Endometrium (tissue), 2 donors: ENCODE measurements at regions not wholly inside any gene's neighbourhood (a gene's known extent, or its start where the extent isn't known, plus 50 kb on each side); places are given as distances from the start of the nearest gene placed in this dataset.
"Not testable (repeated sequence)": the region's sequence is repeated elsewhere in the genome, so short reads cannot be mapped to it uniquely, and the experiment has no call there.

Source experiments
- FAIRE-seq: peaks from 2 replicates; lab custom pipeline; 2012; peaks lifted over from hg19 to GRCh38; lab: Jason Lieb, UNC
- donor health status: control.
- donor health status: control.

DNA sequence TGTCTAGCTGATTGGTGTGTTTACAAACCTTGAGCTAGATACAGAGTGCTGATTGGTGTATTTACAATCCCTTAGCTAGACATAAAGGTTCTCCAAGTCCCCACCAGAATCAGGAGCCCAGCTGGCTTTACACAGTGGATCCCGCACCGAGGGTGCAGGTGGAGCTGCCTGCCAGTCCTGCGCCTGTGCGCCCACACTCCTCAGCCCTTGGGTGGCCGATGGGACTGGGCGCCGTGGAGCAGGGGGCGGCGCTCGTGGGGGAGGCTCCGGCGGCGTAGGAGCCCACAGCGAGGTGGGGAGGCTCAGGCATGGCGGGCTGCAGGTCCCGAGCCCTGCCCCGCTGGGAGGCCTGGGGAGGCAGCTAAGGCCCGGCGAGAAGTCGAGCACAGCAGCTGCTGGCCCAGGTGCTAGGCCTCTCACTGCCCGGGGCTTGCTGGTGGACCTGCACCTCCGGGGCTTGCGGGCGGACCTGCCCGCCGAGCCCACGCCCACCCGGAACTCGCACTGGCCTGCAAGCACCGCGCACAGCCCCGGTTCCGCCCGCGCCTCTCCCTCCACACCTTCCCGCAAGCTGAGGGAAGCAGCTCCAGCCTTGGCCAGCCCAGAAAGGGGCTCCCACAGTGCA is 51.0 kb upstream of the CDYL start:
- FAIRE-seq = not testable (repeated sequence)

DNA sequence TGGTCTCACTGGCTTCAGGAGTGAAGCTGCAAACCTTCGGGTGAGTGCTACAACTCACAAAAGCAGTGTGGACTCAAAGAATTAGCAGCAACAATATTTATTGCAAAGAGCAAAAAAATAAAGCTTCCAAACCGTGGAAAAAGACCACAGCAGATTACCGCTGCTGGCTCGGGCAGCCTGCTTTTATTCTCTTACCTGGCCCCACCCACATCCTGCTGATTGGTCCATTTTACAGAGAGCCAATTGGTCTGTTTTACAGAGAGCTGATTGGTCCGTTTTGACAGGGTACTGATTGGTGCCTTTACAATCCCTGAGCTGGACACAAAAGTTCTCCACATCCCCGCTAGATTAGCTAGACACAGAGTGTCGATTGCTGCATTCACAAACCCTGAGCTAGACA is 51.5 kb upstream of the CDYL start:
- FAIRE-seq = not testable (repeated sequence)

DNA sequence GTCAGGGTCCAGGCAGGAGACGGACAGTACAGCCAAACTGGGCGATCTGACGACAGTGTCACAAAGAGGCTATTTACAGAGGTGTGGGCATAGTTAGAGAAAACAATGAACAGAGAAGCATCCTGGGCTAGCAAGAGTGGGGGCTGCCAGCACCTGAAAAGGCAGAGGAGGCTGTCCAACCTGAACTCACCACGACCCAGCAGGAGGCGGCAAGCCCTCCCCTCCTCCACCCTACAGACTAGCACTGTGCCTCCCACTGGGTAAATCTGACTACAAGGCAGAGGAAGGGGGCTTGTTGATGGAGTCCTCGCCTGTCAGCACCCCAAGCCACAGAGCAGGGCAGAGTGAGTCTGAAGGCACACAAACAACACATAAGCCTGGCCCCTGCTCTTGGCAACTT is 52.8 kb upstream of the CDYL start:
- no peak for FAIRE-seq

DNA sequence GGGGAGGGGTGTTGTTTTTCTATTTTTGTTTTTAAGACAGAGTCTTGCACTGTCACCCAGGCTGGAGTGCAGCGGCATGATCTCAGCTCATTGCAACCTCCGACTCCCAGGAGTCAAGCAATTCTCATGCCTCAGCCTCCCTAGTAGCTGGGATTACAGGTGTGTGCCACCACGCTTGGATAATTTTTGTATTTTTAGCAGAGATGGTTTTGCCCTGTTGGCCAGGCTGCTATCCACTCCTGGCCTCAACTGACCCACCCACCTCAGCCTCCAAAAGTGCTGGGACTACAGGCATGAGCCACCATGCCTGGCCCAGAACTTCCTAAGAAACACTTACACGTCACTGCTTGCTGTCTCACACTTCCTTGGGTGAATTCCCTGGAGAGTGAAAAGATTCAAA is 54.8 kb upstream of the CDYL start:
- not testable (repeated sequence) for FAIRE-seq

DNA sequence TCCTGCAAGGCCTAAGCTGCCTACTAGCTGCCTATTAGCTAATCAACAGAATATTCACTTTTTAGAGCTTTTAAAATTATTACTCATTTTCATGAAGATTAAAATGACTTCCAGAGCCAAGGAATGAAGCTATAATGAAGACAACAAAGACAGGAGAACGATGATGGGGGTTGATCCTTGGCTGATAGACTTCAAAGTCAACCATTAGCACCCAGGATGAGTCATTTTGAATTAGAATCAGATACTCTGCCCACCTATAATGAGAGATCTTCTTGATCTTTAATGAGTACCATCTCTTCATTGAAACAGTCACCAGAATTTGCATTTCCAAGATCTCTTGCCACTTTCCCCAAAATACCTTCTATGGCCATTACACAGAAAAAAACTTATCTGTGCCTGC is 56.7 kb upstream of the CDYL start:
- FAIRE-seq = no peak

DNA sequence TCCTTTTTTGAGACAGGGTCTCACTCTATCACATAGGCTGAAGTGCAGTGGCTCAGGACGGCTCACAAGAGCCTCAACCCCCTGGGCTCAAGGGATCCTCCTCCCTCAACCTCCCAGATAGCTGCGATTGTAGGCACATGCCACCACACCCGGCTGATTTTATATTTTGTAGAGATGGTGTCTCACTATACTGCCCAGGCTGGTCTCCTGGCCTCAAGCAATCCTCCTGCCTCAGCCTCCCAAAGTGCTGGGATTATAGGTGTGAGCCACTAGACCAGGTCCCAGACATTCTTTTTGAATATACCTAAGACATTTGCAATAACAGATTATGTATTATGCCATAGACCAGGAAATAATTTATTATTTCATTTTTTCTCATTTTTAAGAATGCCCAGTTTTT is 58.3 kb upstream of the CDYL start:
- FAIRE-seq = no peak

DNA sequence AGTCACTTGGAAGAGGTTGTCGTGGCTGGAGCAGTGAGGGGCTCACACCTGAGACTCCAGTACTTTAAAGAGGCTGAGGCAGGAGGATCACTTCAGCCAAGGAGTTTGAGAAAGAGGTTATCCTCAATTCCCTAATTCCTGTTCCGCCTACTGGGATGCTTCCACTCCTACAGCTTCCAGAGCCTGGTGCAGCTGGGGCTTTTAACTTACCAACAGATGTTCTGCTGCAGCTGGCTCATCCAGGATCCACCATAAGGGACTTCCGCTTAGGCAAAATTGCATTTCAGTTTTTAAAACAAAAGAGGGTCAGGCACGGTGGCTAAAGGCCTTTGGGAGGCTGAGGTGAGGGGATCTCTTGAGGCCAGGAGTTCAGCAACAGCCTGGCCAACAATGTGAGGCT is 59.1 kb upstream of the CDYL start:
- FAIRE-seq = no peak

DNA sequence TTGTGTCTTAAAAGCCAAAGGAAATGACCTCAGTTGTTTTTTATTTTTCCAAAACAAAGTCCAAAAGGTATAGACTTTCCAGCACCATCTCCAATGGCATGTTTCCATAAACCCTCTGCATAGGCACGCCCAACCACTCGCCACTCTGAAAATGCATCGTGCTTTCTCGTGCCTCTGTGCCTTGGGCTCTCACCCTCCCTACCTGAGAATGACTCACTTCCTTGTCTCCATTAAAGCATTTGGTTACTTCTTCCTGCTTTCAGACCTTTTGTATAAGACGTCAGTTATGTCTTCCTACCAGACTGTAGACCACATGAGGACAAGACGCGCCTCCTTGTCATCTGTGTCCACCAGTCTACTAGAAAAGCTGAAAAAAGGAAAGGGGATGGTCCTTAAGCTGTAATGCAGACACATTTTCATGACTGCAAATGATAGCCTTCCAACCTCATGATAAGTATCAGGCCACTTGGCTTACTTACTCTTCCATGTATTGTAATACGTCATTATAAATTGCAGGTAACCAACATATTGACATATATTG is 61.2 kb upstream of the CDYL start:
- FAIRE-seq = no peak

DNA sequence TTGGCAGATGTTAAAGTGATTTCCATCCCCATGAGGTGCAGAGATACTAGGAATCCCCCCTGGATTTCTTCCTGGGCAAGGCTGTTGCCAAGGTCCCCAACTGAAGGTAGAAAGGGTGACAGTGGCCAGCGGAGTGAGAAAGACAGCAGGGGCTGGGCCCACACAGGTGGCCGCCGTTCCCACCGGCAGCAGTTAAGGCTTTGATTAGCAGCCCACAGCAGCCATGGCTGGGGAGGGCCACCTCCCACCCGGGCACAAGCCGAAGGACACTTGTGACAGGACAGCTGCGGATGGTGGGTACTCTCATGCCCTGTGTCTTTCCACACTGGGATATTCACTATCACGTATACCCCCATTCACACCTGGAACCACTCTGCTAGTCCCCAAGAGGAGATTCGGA is 63.9 kb upstream of the CDYL start:
- no peak for FAIRE-seq

DNA sequence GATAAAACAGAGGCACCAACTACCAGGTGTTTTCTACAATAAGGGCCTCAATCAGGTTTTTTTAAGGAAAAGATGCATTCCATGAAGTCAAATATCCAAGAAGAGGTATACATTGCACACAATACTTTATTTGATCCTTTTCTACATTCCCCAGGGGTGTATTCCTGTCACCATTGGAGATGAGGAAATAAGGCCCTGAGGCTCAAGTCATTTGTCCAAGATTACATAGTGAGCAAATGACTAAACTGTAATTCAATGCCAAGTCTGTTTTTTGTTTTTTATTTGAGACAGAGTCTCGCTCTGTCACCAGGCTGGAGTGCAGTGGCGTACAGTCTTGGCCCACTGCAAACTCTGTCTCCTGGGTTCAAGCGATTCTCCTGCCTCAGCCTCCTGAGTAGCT is 69.2 kb upstream of the CDYL start:
- FAIRE-seq = no peak

DNA sequence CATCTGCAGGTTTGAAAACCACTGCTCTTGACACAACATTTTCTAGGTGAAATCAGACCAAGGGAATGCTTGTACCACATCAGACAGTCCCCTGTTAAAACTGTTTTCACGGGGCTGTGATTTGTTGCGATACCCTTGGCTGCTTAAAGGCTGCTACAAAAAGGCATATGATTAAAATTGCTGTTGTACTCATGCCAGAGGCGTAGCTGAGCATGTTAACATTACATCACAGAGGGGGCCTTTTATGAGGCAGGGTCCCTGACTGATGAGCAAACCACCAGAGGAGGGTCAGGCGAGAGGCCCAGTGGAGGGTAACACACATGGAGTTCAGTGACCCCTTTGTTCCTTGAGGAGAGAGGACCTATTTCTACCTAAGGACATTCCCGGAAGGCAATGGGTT is 70.4 kb upstream of the CDYL start:
- no peak for FAIRE-seq

DNA sequence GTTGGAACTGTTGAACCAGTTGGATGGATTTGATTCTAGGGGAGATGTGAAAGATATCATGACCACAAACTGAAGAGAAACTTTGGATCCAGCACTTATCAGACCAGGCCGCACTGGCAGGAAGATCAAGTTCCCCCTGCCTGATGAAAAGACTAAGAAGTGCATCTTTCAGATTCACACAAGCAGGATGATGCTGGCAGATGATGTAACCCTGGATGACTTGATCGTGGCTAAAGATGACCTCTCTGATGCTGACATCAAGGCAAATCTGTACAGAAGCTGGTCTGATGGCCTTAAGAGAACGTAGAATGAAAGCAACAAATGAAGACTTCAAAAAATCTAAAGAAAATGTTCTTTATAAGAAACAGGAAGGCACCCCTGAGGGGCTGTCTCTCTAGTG is 72.8 kb upstream of the CDYL start:
- no peak for FAIRE-seq

DNA sequence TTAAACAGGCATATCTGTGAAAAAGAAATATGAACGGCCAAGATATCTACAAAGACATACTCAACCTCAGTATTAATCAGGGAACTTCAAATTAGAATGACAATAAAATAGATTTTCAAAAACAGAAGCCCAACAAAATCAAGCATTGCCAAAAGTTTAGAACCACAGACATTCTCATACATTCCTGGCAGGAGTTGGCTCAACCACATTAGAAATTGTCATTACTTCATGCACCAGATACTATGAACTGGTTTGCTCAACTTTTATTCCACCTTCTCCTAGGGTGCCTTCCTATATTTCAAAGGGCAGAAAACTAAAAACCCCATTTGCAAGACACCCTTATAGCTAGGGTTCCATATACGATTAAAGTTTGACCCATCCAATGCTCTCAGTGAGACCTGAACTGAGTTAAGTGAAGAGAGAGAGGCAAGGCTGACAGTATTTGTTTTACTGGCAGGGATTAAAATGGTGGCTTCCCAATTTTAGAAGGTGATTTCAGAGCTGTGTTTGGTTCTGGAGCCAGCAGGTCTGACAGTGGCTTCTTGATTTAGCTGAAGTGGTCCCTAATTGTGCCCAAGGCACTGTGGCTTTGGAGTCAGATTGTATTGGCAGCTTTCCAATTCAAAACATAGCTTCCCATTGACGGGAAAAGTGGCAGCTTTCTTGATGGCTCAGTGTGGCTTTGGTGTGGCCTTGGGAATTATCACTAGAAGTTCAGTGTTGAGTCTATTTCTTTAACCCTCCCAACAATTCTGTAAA is 77.1 kb upstream of the CDYL start:
- FAIRE-seq = no peak

DNA sequence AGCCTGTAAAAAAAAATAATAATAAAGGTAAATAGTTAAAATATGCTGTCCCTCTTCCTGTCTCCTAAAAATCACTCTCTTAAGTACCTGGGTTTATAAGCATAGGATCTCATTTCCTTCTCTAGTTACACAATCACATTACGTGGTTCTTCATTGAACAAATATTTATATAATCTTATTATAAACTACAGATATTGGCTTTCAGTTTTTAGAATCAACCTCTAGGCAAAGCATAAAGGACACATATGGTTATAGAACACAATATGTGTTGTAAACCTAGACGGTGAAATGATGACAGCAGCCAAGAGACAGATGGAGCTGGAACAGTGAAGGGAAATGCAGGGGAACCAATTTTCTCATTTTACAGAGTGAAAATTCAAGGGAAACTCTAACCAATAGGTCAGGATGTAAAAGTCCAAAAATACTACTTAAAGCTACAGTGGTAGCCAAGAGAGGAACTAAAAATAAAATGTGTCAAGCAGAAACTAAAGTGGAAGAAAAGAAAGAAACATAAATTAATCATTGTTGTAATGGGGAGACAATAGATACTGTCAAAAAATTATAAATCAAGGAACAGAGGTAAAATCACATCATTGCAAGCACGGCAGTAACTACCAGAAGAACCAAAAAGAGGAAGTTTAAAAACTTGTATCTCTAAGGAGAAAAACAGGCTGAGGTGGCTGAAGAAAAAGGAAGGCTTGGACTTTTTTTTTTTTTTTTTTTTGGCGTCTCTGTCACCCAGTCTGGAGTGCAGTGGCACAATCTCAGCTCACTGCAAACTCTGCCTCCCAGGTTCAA is 82.8 kb upstream of the CDYL start:
- no peak for FAIRE-seq

DNA sequence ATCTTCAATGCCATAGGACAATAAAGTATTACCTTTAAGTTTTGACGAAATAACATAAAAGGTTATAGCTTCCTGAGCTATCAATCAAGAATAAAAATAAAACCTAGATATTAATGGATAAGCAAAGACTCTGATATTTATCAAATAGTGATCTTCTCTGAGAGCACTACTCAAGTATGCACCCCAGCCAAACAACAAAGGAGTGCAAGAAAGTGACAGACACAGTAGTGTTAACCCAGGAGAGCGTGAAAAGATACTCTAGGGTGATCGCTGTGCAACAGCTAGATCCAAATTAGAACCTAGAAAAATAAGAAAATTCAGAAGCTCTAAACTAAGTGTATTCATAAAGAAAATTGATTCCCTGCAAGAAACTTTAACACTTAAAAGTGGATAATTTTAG is 83.5 kb upstream of the CDYL start:
- no peak for FAIRE-seq

DNA sequence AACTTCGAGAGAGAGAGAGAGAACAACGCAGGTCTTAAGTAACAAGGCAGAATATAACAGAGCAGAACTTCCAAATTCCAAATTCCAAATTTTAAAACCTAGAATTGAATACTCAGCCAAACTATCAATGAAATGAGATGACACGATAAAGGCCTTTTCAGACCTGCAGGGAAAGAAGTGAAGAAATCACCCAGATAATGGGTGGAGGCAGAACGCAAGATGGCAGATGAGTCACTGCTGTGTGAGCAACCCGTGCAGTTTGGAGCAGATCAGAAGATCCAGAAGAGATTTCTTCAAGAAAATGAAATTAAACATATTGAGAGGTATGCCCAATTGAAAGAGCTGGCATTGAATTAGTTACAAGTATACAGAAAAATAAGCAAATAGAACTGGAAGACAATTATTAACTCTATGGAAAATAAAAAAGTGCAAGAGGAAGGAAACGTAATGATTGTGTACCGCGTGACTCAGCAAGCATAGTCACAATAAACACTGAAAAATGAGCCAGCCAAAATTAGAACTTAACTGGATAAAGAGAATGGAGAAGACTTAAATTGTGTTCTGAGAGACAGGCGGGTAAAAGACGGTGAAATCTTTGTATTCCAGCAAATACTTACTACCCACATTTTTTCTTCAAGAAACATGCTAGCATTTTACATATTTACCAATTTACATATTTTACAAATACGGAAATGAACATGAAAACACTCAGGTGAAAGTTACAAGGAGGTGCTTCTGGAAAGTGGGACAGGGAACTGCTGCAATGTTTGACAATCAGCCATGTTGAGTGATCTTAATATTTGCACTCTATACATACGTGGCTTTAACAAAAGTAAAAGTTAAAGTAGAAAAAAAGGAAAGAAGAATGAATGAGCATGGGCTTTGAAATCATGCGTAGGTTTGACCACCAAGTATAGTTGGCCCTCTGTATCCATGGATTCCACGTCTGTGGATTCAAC is 87.9 kb upstream of the CDYL start:
- FAIRE-seq = no peak

DNA sequence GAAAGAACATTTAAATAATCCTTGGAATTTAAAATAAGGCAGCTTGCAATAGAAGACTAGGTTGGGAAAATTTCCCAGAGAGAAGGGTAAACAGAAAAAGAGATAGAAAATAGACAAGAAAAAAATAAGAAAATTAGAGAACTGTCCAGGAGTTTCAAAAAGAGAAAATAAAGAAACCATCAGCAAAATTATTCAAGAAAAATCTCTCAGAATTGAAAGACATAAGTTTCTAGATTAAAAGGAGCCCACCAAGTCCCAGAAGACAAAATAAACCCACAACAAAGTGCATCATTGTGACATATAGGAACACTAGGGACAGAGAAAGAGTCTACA is 88.6 kb upstream of the CDYL start:
- FAIRE-seq = no peak

DNA sequence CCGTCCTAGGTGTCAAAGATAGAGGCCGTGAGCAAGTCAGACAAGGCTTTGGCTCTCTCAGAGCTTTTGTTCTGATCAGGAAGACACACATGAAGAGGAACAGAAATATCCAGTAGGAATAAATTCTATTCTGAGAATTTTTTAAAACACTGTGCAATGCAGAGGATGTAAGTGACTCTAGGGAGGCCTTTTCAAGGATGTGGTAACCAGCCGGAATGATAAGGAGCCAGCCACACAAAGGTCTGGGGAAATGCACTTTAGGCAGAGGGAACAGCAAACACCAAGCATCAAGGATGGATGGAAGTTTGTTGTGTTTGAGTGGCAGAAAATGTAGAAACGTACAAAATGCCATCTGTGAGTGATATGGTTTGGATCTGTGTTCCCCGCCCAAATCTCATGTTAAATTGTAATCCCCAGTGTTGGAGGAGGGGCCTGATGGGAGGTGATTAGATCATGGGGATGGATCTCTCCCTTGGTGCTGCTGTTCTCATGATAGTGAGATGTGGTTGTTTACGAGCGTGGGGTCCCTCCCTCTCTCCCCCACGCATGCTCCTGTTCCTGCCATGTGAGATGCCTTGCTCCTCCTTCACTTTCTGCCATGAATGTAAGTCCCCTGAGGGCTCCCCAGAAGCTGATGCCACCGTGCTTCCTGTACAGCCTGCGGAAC is 93.6 kb upstream of the CDYL start:
- FAIRE-seq = no peak

DNA sequence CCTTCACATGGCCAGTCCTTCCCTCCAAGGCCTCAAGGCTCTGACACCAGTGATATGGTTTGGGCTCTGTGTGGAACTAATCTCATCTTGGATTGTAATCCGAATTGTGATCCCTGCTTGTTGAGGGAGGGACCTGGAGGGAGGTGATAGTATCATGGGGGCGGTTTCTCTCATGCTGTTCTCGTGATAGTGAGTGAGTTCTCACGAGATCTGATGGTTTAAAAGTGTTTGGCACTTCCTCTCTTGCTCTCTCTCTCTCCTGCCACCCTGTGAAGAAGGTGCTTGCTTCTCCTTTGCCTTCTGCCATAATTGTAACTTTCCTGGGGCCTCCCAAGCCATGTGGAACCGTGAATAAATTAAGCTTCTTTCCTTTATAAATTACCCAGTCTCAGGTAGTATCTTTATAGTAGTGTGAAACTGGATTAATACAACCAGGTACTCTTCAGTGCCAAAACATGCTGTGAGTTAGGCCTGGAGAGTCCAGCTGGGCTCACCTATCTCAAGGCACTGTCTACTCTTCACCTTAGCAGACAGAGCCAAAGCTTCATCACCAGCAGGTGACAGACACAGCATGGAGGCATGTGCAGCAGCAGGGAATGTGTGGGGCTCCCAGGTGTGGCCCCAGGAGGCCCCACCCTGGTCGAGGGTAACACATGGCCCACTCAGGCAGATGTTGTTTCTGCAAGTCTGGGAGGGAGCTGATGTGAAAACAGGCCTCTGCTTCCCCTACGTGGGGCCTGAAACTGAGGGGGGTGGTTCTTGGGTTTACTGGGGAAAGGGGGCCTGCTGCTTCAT is 97.5 kb upstream of the CDYL start:
- no peak for FAIRE-seq

DNA sequence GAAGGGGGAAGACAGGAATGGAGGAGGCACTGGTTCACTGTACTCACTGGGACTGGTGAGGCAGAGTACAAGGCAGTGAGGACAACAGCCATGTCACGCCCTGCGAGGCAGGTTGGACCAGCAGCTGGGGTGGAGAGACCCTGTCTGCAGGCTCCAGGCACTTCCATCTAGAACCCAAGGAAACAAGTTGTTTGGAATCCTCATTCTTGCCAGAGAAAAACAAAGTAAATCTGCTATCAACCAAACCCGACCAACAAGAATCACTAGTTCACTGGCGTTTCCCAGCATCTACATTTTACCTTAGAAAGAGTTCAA is 98.5 kb upstream of the CDYL start:
- FAIRE-seq = no peak
